Endodermal cell (in vitro differentiated cells): ENCODE measurements at regions not wholly inside any gene's neighbourhood (a gene's known extent, or its start where the extent isn't known, plus 50 kb on each side); places are given as distances from the start of the nearest gene placed in this dataset.

Experiments used
- DNase-seq: peaks from one replicate; pipeline ENCODE4 v3.0.0-alpha.2; 2017
- H3K27ac ChIP-seq: 2 replicates; pipeline ENCODE4 v1.5.1; 2013; ENCODE audit warnings: mild to moderate bottlenecking, low read depth, low read length, moderate library complexity
- H3K27me3 ChIP-seq: 2 replicates; pipeline ENCODE4 v1.6.1; 2013; ENCODE audit warnings: mild to moderate bottlenecking, low read length, moderate library complexity; ENCODE audit not compliant: insufficient read depth, control insufficient read depth, poor library complexity, severe bottlenecking
- H3K36me3 ChIP-seq: 2 replicates; pipeline ENCODE4 v1.7.0; 2013; ENCODE audit warnings: mild to moderate bottlenecking, low read length, moderate library complexity; ENCODE audit not compliant: control insufficient read depth, insufficient read depth
- H3K4me1 ChIP-seq: one replicate; pipeline ENCODE4 v1.7.0; 2013; ENCODE audit warnings: low read length; ENCODE audit not compliant: control insufficient read depth, insufficient read depth
- H3K4me3 ChIP-seq: 2 replicates; pipeline ENCODE4 v1.5.1; 2013; ENCODE audit warnings: mild to moderate bottlenecking, low read length, moderate library complexity
- H3K9ac ChIP-seq: 2 replicates; pipeline ENCODE4 v1.6.1; 2013; ENCODE audit warnings: mild to moderate bottlenecking, low read length, moderate library complexity; ENCODE audit not compliant: poor library complexity, severe bottlenecking; ENCODE audit errors: extremely low read depth
- H3K9me3 ChIP-seq: 2 replicates; pipeline ENCODE4 v1.6.1; 2013; ENCODE audit warnings: mild to moderate bottlenecking, low read length, moderate library complexity; ENCODE audit not compliant: control insufficient read depth
- H3K27ac Mint-ChIP-seq: 2 replicates; pipeline ENCODE4 v1.8.0; 2020; ENCODE audit warnings: mixed read lengths
- H3K27me3 Mint-ChIP-seq: 2 replicates; pipeline ENCODE4 v1.8.0; 2021; ENCODE audit warnings: mild to moderate bottlenecking, mixed read lengths; ENCODE audit not compliant: insufficient read depth
- H3K36me3 Mint-ChIP-seq: 2 replicates; pipeline ENCODE4 v1.8.0; 2020; ENCODE audit warnings: low read depth, mixed read lengths
- H3K4me1 Mint-ChIP-seq: 2 replicates; pipeline ENCODE4 v1.8.0; 2020; ENCODE audit warnings: mixed read lengths
- H3K4me3 Mint-ChIP-seq: 2 replicates; pipeline ENCODE4 v1.8.0; 2020; ENCODE audit warnings: mild to moderate bottlenecking, moderate library complexity, mixed read lengths
- H3K9me3 Mint-ChIP-seq: 2 replicates; pipeline ENCODE4 v1.8.0; 2020; ENCODE audit warnings: mild to moderate bottlenecking, mixed read lengths
- WGBS, 2 experiments: methylation state at CpG; one replicate each; pipeline versions ENCODE4 v1.1.5 to v1.1.7; 2013; ENCODE audit warnings: missing lambda C conversion rate in 2 of 2, mixed read lengths in 1 of 2; ENCODE audit not compliant: insufficient coverage in 1 of 2, insufficient read length in 1 of 2; 5-methylcytosine and 5-hydroxymethylcytosine counted together
- TF ChIP-seq, protein P1 (sequence below): fragments of 200-600 bp; sonication (generic); conservative IDR thresholded peaks from 2 replicates; pipeline ENCODE4 v1.5.0; 2021; ENCODE audit warnings: antibody characterized with exemption, mild to moderate bottlenecking

DNA sequence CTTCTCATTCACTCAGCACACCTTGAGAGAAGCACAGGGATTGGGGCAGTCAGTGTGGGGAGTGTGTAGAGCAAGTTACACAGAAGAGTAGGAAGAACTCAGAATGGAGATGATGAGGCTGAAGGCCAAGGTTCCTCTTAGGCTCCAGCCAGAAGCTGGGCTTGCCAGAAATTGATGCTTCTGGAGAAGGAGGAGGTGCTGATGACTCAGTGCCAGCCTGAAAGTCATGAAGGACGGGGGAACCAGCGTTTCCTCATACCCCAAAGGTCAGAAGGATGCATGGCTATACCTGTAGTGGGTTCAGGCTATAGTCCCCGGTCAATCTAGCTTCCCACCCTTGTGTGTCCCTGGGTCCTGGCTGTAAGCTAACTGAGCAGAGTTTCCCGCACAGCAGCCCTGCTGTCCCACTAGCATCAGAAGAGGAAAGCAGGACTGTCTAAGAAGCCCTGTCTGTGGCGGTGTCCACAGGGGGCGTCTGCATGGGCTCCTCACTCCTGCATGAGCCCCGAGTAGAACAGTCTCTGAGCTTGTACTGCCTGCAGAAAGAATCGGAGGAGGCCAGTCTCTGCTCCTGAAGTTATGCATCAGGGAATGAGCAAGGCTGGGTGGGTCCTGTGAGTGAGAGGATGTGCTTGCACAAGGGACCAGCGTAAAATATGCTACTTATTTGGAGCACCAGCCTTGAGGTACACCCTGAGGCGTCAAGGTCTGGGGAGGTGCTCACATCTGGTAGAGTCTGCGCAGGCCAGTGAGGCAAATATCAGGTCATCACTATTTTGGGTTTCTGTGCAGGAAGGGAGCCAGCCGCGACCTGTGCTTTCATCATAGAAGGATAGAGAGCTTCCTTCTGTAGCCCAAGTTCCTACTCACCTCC is 148.5 kb downstream of the MRPL14 start:
- WGBS, 2 experiments: 90 to 91% methylated on average over 10 to 13 of the region's 13 CpGs
- H3K27me3 Mint-ChIP-seq: peaks cover 1% of the 10 kb centered on the region
- H3K27ac ChIP-seq: no peak overlapping the region

DNA sequence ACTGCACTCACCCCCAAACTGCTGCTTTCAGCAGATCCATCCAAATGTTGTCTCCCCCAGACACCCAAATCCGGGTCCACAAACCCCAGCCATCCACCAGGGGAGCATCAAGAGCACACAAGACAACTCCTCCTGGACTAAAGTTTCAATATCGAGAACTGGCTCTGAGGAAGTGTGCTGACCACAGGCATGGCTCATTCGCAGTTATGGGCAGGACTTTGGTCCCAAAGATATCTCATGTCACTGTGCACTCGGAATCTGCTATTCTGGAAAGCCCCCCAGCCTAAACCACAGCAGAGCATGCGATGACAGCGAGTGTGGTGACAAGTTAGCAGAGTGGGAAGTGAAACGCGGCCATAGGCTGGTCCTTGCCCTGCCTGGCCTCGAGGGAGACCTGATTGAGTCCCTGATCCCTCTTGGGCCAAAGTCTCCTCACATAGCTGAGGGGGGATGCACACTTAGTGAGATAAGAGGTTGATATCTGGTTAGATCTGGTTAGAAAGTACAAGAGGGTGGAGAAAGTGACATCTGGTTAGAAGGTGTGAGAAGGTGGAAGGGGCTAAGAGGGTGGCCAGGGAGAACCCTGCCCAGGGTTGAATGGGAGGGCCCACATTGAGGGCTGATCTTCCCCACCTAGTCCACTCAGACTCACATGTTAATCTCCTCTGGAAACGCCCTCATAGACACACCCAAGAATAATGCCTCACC is 149.7 kb downstream of the MRPL14 start:
- no peaks in the 10 kb centered on the region for H3K36me3 Mint-ChIP-seq
- WGBS, 2 experiments: 90 to 95% methylated on average over 7 to 10 of the region's 10 CpGs
- Histone ChIP-seq H3K36me3 (no peaks in the 10 kb centered on the region), H3K27me3 (no peaks in the 10 kb centered on the region), H3K27ac (no peak overlapping the region), H3K4me3 (no peak overlapping the region), H3K9me3 (peaks cover 7% of the 10 kb centered on the region), H3K9ac (no peak overlapping the region), H3K4me1 (no peaks in the 10 kb centered on the region)
- H3K4me1 Mint-ChIP-seq: peaks cover 12% of the 10 kb centered on the region
- H3K27me3 Mint-ChIP-seq: peaks cover 6% of the 10 kb centered on the region
- DNase-seq: no peak
- peaks cover 7% of the 10 kb centered on the region for H3K9me3 Mint-ChIP-seq
- TF ChIP-seq, protein P1, sequence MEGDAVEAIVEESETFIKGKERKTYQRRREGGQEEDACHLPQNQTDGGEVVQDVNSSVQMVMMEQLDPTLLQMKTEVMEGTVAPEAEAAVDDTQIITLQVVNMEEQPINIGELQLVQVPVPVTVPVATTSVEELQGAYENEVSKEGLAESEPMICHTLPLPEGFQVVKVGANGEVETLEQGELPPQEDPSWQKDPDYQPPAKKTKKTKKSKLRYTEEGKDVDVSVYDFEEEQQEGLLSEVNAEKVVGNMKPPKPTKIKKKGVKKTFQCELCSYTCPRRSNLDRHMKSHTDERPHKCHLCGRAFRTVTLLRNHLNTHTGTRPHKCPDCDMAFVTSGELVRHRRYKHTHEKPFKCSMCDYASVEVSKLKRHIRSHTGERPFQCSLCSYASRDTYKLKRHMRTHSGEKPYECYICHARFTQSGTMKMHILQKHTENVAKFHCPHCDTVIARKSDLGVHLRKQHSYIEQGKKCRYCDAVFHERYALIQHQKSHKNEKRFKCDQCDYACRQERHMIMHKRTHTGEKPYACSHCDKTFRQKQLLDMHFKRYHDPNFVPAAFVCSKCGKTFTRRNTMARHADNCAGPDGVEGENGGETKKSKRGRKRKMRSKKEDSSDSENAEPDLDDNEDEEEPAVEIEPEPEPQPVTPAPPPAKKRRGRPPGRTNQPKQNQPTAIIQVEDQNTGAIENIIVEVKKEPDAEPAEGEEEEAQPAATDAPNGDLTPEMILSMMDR: peak; percentile 39
- no peak overlapping the region for H3K4me3 Mint-ChIP-seq
- H3K27ac Mint-ChIP-seq: no peak overlapping the region

More for the DNA sequence above, 148.5 kb downstream of the MRPL14 start:
- Histone ChIP-seq H3K9me3 (peaks cover 7% of the 10 kb centered on the region), H3K4me1 (peaks cover 5% of the 10 kb centered on the region), H3K36me3 (no peaks in the 10 kb centered on the region), H3K4me3 (no peak overlapping the region), H3K9ac (no peak overlapping the region), H3K27me3 (no peaks in the 10 kb centered on the region)
- TF ChIP-seq, protein P1: no peak
- Mint-ChIP-seq H3K36me3 (no peaks in the 10 kb centered on the region), H3K4me1 (peaks cover 14% of the 10 kb centered on the region), H3K4me3 (no peak overlapping the region), H3K9me3 (peaks cover 7% of the 10 kb centered on the region), H3K27ac (no peak overlapping the region)
- DNase-seq: peak; percentile 48

DNA sequence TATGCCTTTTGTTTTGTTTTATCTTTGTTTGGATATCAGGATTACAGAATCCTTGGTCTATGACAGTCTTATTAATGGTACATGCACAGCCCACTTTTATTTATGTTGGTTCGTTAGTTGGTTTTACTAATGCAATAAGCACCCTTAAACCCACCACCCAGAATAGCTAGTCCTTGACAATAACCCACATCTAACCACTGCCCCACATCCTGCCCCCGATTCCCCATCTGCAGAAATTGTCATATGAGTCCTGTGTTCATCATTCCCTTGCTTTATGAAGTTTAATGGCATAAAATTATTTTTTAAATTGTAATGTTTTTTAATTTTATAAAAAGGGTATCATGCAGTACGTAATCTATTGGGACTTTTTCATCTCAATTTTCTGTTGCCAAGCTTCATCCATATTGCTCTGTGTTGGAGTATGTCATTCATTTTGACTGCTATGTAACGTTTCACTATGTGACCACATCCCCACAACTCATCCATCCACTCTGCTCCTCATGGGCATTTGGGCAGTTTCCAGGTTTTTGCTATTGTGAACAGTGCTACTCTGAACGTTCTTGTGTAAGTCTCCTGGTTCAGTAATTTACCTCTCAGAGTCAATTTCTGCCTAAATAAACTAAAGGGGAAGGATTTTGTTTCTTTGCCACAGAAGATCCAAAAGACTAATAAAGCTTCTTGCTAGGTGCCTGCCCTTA is 150.4 kb downstream of the MRPL14 start:
- no peak overlapping the region for H3K4me3 ChIP-seq
- no peaks in the 10 kb centered on the region for H3K27me3 ChIP-seq
- H3K4me3 Mint-ChIP-seq: no peak overlapping the region
- WGBS, 2 experiments: 71 to 93% methylated on average over 2 to 5 of the region's 5 CpGs
- H3K9ac ChIP-seq: no peak overlapping the region
- peaks cover 7% of the 10 kb centered on the region for H3K9me3 ChIP-seq
- no peaks in the 10 kb centered on the region for H3K36me3 ChIP-seq
- peaks cover 7% of the 10 kb centered on the region for H3K9me3 Mint-ChIP-seq
- no peak overlapping the region for H3K27ac ChIP-seq
- peaks cover 6% of the 10 kb centered on the region for H3K27me3 Mint-ChIP-seq
- H3K36me3 Mint-ChIP-seq: no peaks in the 10 kb centered on the region
- no peak for DNase-seq
- no peak overlapping the region for H3K27ac Mint-ChIP-seq
- TF ChIP-seq, protein P1: no peak
- peaks cover 15% of the 10 kb centered on the region for H3K4me1 Mint-ChIP-seq
- no peaks in the 10 kb centered on the region for H3K4me1 ChIP-seq
